ENCODE measurements at regions not wholly inside any gene's neighbourhood (a gene's known extent, or its start where the extent isn't known, plus 50 kb on each side); places are given as distances from the start of the nearest gene placed in this dataset.

DNA sequence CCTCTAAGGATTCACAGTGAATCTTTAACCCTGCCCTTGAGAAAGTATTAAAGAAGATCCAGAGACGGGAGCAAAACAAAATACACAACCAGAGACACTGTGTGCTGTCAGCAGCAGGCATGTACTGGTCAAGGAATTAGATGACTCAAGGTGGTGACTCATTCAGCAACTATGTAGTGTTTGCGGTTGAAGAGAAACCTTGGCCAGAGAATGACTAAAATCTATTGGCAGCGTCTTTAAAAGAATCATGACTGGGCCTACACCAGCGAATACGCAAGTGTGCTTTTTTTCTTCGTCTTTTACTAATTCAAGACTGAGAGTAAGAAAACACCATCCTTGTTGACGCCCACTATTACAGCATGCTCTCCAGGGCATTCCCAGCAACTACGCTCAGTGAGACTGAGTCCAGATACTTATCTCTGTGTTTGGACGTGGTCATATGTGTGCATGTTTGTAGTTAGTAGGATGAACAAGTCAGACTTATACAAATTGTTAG, 72.4 kb upstream of the BACH2 start:
- Histone ChIP-seq H3K9me3 (ENCODE audit: insufficient read depth, low read depth, low read length) (no peaks in the 10 kb centered on the region), H3K9ac (ENCODE audit: low read depth, low read length, poor library complexity, severe bottlenecking) (no peak overlapping the region), H2AFZ (ENCODE audit: low read length) (no peak overlapping the region), H4K20me1 (ENCODE audit: insufficient read depth, low read length, poor library complexity, severe bottlenecking) (no peaks in the 10 kb centered on the region), H3F3A (ENCODE audit: low read depth) (no peaks in the 10 kb centered on the region), H3K9me2 (replicated peaks; ENCODE audit: low read depth, low read length) (no peaks in the 10 kb centered on the region), H3K4me2 (ENCODE audit: low read depth, low read length, poor library complexity, severe bottlenecking) (no peak overlapping the region), H3K27me3 (ENCODE audit: insufficient read depth, low read length, poor library complexity, severe bottlenecking) (no peaks in the 10 kb centered on the region), H3K4me1 (ENCODE audit: insufficient read depth, low read length, poor library complexity, severe bottlenecking) (peaks cover 9% of the 10 kb centered on the region), H3K36me3 (ENCODE audit: insufficient read depth, low read length) (no peaks in the 10 kb centered on the region), H3K79me2 (ENCODE audit: insufficient read depth, low read length) (no peaks in the 10 kb centered on the region), H3K4me3 (ENCODE audit: low read length, poor library complexity, severe bottlenecking) (no peak overlapping the region)
- TF ChIP-seq EZH2phosphoT487 (IDR thresholded peaks at IDR 0.05; ENCODE audit: borderline replicate concordance) (no peak), CTCF (conservative IDR thresholded peaks at IDR 0.05; ENCODE audit: low read length) (no peak)

- Histone ChIP-seq H3K36me3 (ENCODE audit: insufficient read depth, low read length) (no peaks in the 10 kb centered on the region), H3K4me1 (ENCODE audit: insufficient read depth, low read length, poor library complexity, severe bottlenecking) (peaks cover 9% of the 10 kb centered on the region), H2AFZ (ENCODE audit: low read length) (no peak overlapping the region), H3K4me2 (ENCODE audit: low read depth, low read length, poor library complexity, severe bottlenecking) (no peak overlapping the region), H3K27me3 (ENCODE audit: insufficient read depth, low read length, poor library complexity, severe bottlenecking) (no peaks in the 10 kb centered on the region), H3K9me3 (ENCODE audit: insufficient read depth, low read depth, low read length) (no peaks in the 10 kb centered on the region), H3K79me2 (ENCODE audit: insufficient read depth, low read length) (no peaks in the 10 kb centered on the region), H3K9me2 (replicated peaks; ENCODE audit: low read depth, low read length) (no peaks in the 10 kb centered on the region), H3K9ac (ENCODE audit: low read depth, low read length, poor library complexity, severe bottlenecking) (no peak overlapping the region), H4K20me1 (ENCODE audit: insufficient read depth, low read length, poor library complexity, severe bottlenecking) (no peaks in the 10 kb centered on the region), H3K4me3 (ENCODE audit: low read length, poor library complexity, severe bottlenecking) (no peak overlapping the region), H3F3A (ENCODE audit: low read depth) (no peaks in the 10 kb centered on the region)
- TF ChIP-seq CTCF (conservative IDR thresholded peaks at IDR 0.05; ENCODE audit: low read length), result no peak
- no peak for TF ChIP-seq EZH2phosphoT487 (IDR thresholded peaks at IDR 0.05; ENCODE audit: borderline replicate concordance)
Measured at GRCh38 chr6:90368601-90369000, 72.0 kb upstream of the BACH2 start.

DNA sequence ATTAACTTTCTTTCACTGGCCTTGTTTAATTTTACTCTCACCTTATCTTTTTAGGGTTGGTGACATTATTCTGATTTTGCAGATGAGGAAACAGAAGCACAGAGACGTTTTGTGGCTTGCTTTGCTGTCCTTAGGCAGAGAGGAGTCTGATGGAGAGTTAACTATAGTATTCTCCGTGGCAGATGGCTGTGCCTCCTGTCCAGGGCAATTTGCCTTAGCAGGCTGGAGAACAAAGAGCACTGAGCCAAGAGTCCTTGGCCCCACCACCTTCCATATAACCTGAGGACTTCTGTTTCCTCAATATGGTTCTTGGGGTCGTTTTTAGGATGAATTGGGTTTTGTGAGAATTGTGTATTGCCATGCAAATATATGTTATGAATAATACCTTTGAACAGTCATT, 71.4 kb upstream of the BACH2 start:
- no peak for TF ChIP-seq EZH2phosphoT487 (IDR thresholded peaks at IDR 0.05; ENCODE audit: borderline replicate concordance)
- no peak for TF ChIP-seq CTCF (conservative IDR thresholded peaks at IDR 0.05; ENCODE audit: low read length)
- H3K36me3 ChIP-seq (ENCODE audit: insufficient read depth, low read length), result no peaks in the 10 kb centered on the region
- H3F3A ChIP-seq (ENCODE audit: low read depth), result no peaks in the 10 kb centered on the region
- H3K9me2 ChIP-seq (replicated peaks; ENCODE audit: low read depth, low read length), result no peaks in the 10 kb centered on the region
- peaks cover 9% of the 10 kb centered on the region for H3K4me1 ChIP-seq (ENCODE audit: insufficient read depth, low read length, poor library complexity, severe bottlenecking)
- no peaks in the 10 kb centered on the region for H3K9me3 ChIP-seq (ENCODE audit: insufficient read depth, low read depth, low read length)
- no peaks in the 10 kb centered on the region for H4K20me1 ChIP-seq (ENCODE audit: insufficient read depth, low read length, poor library complexity, severe bottlenecking)
- no peak overlapping the region for H3K9ac ChIP-seq (ENCODE audit: low read depth, low read length, poor library complexity, severe bottlenecking)
- H3K4me2 ChIP-seq (ENCODE audit: low read depth, low read length, poor library complexity, severe bottlenecking), result no peak overlapping the region
- no peaks in the 10 kb centered on the region for H3K27me3 ChIP-seq (ENCODE audit: insufficient read depth, low read length, poor library complexity, severe bottlenecking)
- H3K79me2 ChIP-seq (ENCODE audit: insufficient read depth, low read length), result no peaks in the 10 kb centered on the region
- H2AFZ ChIP-seq (ENCODE audit: low read length), result no peak overlapping the region
- H3K4me3 ChIP-seq (ENCODE audit: low read length, poor library complexity, severe bottlenecking), result no peak overlapping the region
